IMR-90 (cell line): ENCODE measurements at regions not wholly inside any gene's neighbourhood (a gene's known extent, or its start where the extent isn't known, plus 50 kb on each side); places are given as distances from the start of the nearest gene placed in this dataset.

Experiments used
- ATAC-seq: fragments of 200-7000 bp; cut with Tn5 transposase; 2 replicates; pipeline ENCODE4 v1.9.1; 2020; ENCODE audit warnings: low read depth, mild to moderate bottlenecking, moderate library complexity
- BruUV-seq: library from RNA; stranded (reverse); fragments of 400-500 nt; replicated peaks from 2 replicates; lab custom pipeline; 2021; lab: Mats Ljungman, UMichigan
- CTCF ChIA-PET: fragments of 300-600 bp; formaldehyde crosslinking; extraction: SDS; loops from one replicate; lab custom pipeline; 2021; ENCODE audit warnings: antibody characterized with exemption; lab: Yijun Ruan, JAX
- POLR2A ChIA-PET: fragments of 300-600 bp; sonication (Branson Sonifier 250); formaldehyde crosslinking; loops from one replicate; lab custom pipeline; 2022; ENCODE audit warnings: antibody characterized with exemption; ENCODE audit not compliant: unreplicated experiment; lab: Charles Lee
- DNase-seq: peaks from one replicate; pipeline ENCODE4 v3.0.0; 2013
- H2AFZ ChIP-seq: replicated peaks from 2 replicates; pipeline ENCODE3; 2013; ENCODE audit warnings: low read length, mild to moderate bottlenecking; ENCODE audit not compliant: poor library complexity
- H2AK5ac ChIP-seq: 2 replicates; pipeline ENCODE4 v1.6.1; 2013; ENCODE audit warnings: low read depth, low read length, inconsistent platforms
- H2AK9ac ChIP-seq: replicated peaks from 2 replicates; pipeline ENCODE3; 2013; ENCODE audit warnings: mild to moderate bottlenecking, low read depth, low read length, moderate library complexity; ENCODE audit not compliant: poor library complexity
- H2BK120ac ChIP-seq: 2 replicates; pipeline ENCODE4 v1.6.1; 2013; ENCODE audit warnings: low read depth, low read length, inconsistent platforms
- H2BK15ac ChIP-seq: 3 replicates; pipeline ENCODE4 v1.6.1; 2013; ENCODE audit warnings: low read depth, low read length, inconsistent platforms
- H2BK20ac ChIP-seq: 2 replicates; pipeline ENCODE4 v1.6.1; 2013; ENCODE audit warnings: low read depth, mild to moderate bottlenecking, inconsistent platforms, low read length, moderate library complexity
- H2BK5ac ChIP-seq: 2 replicates; pipeline ENCODE4 v1.6.1; 2013; ENCODE audit warnings: mild to moderate bottlenecking, low read depth, low read length, inconsistent platforms; ENCODE audit not compliant: poor library complexity, severe bottlenecking
- H3K14ac ChIP-seq: replicated peaks from 2 replicates; pipeline ENCODE4 v1.6.1; 2013; ENCODE audit warnings: low read depth, low read length, inconsistent platforms
- H3K18ac ChIP-seq: 2 replicates; pipeline ENCODE4 v1.6.1; 2013; ENCODE audit warnings: low read depth, low read length, control low read depth
- H3K23ac ChIP-seq: 2 replicates; pipeline ENCODE4 v1.6.1; 2013; ENCODE audit warnings: low read depth, low read length, inconsistent platforms
- H3K27ac ChIP-seq: 2 replicates; pipeline ENCODE4 v1.5.1; 2013; ENCODE audit warnings: mild to moderate bottlenecking, control low read depth, low read length; ENCODE audit not compliant: insufficient read depth
- H3K27me3 ChIP-seq: 2 replicates; pipeline ENCODE4 v1.6.1; 2013; ENCODE audit warnings: low read length; ENCODE audit not compliant: control insufficient read depth, insufficient read depth
- H3K36me3 ChIP-seq: 2 replicates; pipeline ENCODE4 v1.6.1; 2013; ENCODE audit warnings: low read length, mixed read lengths; ENCODE audit not compliant: control insufficient read depth, insufficient read depth
- H3K4ac ChIP-seq: 2 replicates; pipeline ENCODE4 v1.6.1; 2013; ENCODE audit warnings: low read depth, low read length, inconsistent platforms
- H3K4me1 ChIP-seq: 2 replicates; pipeline ENCODE4 v1.6.1; 2013; ENCODE audit warnings: low read length, mixed read lengths; ENCODE audit not compliant: control insufficient read depth, insufficient read depth
- H3K4me2 ChIP-seq: 2 replicates; pipeline ENCODE4 v1.6.1; 2013; ENCODE audit warnings: low read depth, mild to moderate bottlenecking, control low read depth, low read length, moderate library complexity
- H3K4me3 ChIP-seq: 2 replicates; pipeline ENCODE4 v1.5.1; 2013; ENCODE audit warnings: low read depth, mild to moderate bottlenecking, control low read depth, low read length, moderate library complexity; ENCODE audit not compliant: insufficient read depth
- H3K56ac ChIP-seq: 2 replicates; pipeline ENCODE4 v1.6.1; 2013; ENCODE audit warnings: low read length, inconsistent platforms; ENCODE audit not compliant: insufficient read depth; ENCODE audit errors: extremely low read depth
- H3K79me1 ChIP-seq, 2 experiments: 2 replicates each; pipeline ENCODE4 v1.6.1; 2013; ENCODE audit warnings: low read length in 2 of 2, inconsistent platforms in 1 of 2, low read depth in 1 of 2
- H3K9ac ChIP-seq: 2 replicates; pipeline ENCODE4 v1.6.1; 2013; ENCODE audit warnings: low read depth, low read length, control low read depth
- H3K9me1 ChIP-seq: 2 replicates; pipeline ENCODE4 v1.6.1; 2013; ENCODE audit warnings: low read length, inconsistent platforms; ENCODE audit not compliant: insufficient read depth
- H3K9me3 ChIP-seq: 2 replicates; pipeline ENCODE4 v1.6.1; 2013; ENCODE audit warnings: low read length; ENCODE audit not compliant: control insufficient read depth, insufficient read depth
- H4K20me1 ChIP-seq: 2 replicates; pipeline ENCODE4 v1.6.1; 2013; ENCODE audit warnings: low read length, inconsistent platforms; ENCODE audit not compliant: insufficient read depth
- H4K5ac ChIP-seq: 2 replicates; pipeline ENCODE4 v1.6.1; 2013; ENCODE audit warnings: mild to moderate bottlenecking, low read depth, low read length, control low read depth
- H4K8ac ChIP-seq, 2 experiments: 2 replicates each; pipeline ENCODE4 v1.6.1; 2013; ENCODE audit warnings: low read depth in 2 of 2, low read length in 2 of 2, control low read depth in 1 of 2, inconsistent platforms in 1 of 2
- H4K91ac ChIP-seq: 2 replicates; pipeline ENCODE4 v1.6.1; 2013; ENCODE audit warnings: low read depth, low read length, inconsistent platforms; ENCODE audit not compliant: insufficient read depth
- MXI1 ChIP-seq: IDR thresholded peaks from 2 replicates; pipeline ENCODE4 v1.6.1; 2012; ENCODE audit warnings: low read depth, mild to moderate bottlenecking, low read length, moderate library complexity, borderline replicate concordance
- WGBS, 2 experiments: methylation state at CpG; one replicate each; pipeline versions ENCODE4 v1.1.5 to v1.1.7; 2013; ENCODE audit warnings: missing lambda C conversion rate in 2 of 2; ENCODE audit not compliant: insufficient read length in 1 of 2; ENCODE audit errors: extremely low coverage in 2 of 2; 5-methylcytosine and 5-hydroxymethylcytosine counted together
- dilution Hi-C: fragments of 300-500 bp; cut with HindIII; formaldehyde crosslinking; loops from one replicate; pipeline ENCODE4 v1.14.3; 2018; ENCODE audit warnings: low sequenced_read_pairs; ENCODE audit not compliant: unreplicated experiment
- in situ Hi-C: fragments of 300-500 bp; cut with MboI; formaldehyde crosslinking; loops from 3 replicates; pipeline ENCODE4 v1.14.3; 2019; ENCODE audit warnings: low sequenced_read_pairs, inconsistent platforms, mixed read lengths
- intact Hi-C: fragments of 100-400 bp; cut with micrococcal nuclease; formaldehyde crosslinking; loops from 2 replicates; pipeline ENCODE4 v1.10.0; 2022

DNA sequence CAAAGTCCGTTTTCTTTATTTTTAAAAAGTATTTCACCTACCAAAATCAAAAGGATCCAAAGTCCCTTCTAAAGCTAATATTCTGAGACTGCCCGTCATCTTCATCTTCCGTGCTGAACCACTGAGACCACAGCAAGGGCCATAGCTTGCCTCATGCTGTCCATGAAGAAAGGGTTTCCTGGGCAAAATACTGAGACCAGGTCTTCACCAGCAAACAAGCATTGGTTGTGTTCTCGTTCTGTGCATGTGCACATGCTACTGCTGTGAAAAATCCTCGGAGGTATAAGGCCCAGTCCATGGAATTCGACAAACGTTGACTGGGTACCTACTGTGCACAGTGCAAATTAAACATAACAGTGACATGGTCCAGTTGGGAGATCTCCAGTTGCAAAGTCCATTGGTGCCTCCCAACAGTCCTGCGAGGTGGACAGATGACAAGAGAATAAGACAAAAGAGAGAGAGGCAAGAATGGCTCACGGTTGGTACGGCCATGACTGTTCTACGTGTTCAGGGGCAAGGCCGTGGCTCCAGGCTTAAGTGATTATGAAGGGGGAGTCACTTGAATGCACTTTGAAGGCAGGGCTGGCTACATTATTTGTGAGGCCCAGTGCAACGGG is 192.6 kb upstream of the GLI2 start:
- Histone ChIP-seq H4K91ac (peak overlapping the region; percentile 61; the same call in 1 of the 2 replicates), H4K5ac (no peak overlapping the region), H3K9me1 (peaks cover 23% of the 10 kb centered on the region), H3K79me1 (no peaks in the 10 kb centered on the region), H2BK120ac (0 out of 2 replicates have a peak overlapping the region, but pooled peaks have one; percentile 11), H3K9ac (no peak overlapping the region), H2AFZ (no peak overlapping the region), H3K27ac (no peak overlapping the region), H2AK9ac (no peak overlapping the region), H2BK20ac (peak overlapping the region; percentile 57), H3K4me1 (peaks cover 34% of the 10 kb centered on the region), H3K4ac (peak overlapping the region; percentile 2; the same call in 1 of the 2 replicates), H3K18ac (no peak overlapping the region), H3K23ac (no peak overlapping the region), H4K8ac (no peak overlapping the region), H3K9me3 (no peaks in the 10 kb centered on the region), H3K4me2 (no peak overlapping the region), H2BK15ac (peak overlapping the region; percentile 72; the same call in 2 of the 3 replicates), H2BK5ac (no peak overlapping the region), H4K20me1 (no peaks in the 10 kb centered on the region), H3K27me3 (peaks cover 2% of the 10 kb centered on the region; the same call in 1 of the 2 replicates), H3K14ac (no peak overlapping the region), H2AK5ac (peak overlapping the region; percentile 49; the same call in 1 of the 2 replicates), H3K56ac (no peak overlapping the region), H3K4me3 (no peak overlapping the region), H3K36me3 (no peaks in the 10 kb centered on the region)
- in situ Hi-C loops, result no loop called here
- dilution Hi-C loops, result no loop called here
- no peak for ATAC-seq
- ChIA-PET CTCF (no interaction called here), POLR2A (no interaction called here)
- BruUV-seq, result no TSS peak
- DNase-seq, result no peak
- 100% methylated on average over 7 of the region's 13 CpGs; no CpG with 5 or more reads in 1 of the 2 experiments for WGBS, 2 experiments
- intact Hi-C loops, result no loop called here
- TF ChIP-seq MXI1, result no peak
